HG03457 (cell line): ENCODE measurements at regions not wholly inside any gene's neighbourhood (a gene's known extent, or its start where the extent isn't known, plus 50 kb on each side); places are given as distances from the start of the nearest gene placed in this dataset.

Experiments used
- ATAC-seq: cut with Tn5 transposase; IDR thresholded peaks from one replicate; pipeline ENCODE4 v1.9.1; 2021; ENCODE audit warnings: moderate number of reproducible peaks; ENCODE audit not compliant: unreplicated experiment

GRCh38 chr1:8267307-8267706 is 50.6 kb upstream of the SLC45A1 start:
- ATAC-seq = no peak

GRCh38 chr1:8266436-8267165 is 51.3 kb upstream of the SLC45A1 start:
- ATAC-seq = no peak

GRCh38 chr1:8263791-8264190 is 54.1 kb upstream of the SLC45A1 start:
- ATAC-seq = no peak

- no peak for ATAC-seq
Measured at GRCh38 chr1:8261398-8261762, 56.5 kb upstream of the SLC45A1 start.

- ATAC-seq = no peak
Measured at GRCh38 chr1:8259498-8260290, 58.2 kb upstream of the SLC45A1 start.

GRCh38 chr1:8257621-8258020 is 60.3 kb upstream of the SLC45A1 start:
- ATAC-seq = no peak

GRCh38 chr1:8256321-8256720 is 61.6 kb upstream of the SLC45A1 start:
- no peak for ATAC-seq

- ATAC-seq = no peak
Measured at GRCh38 chr1:8255712-8256111, 62.2 kb upstream of the SLC45A1 start.

- no peak for ATAC-seq
Measured at GRCh38 chr1:8252266-8252951, 65.5 kb upstream of the SLC45A1 start.

GRCh38 chr1:8251635-8252034 is 66.3 kb upstream of the SLC45A1 start:
- no peak for ATAC-seq

- no peak for ATAC-seq
Measured at GRCh38 chr1:8249838-8250237, 68.1 kb upstream of the SLC45A1 start.

- no peak for ATAC-seq
Measured at GRCh38 chr1:8247811-8248436, 70.0 kb upstream of the SLC45A1 start.

GRCh38 chr1:8244304-8244703 is 73.6 kb upstream of the SLC45A1 start:
- ATAC-seq = no peak

- ATAC-seq = no peak
Measured at GRCh38 chr1:8242498-8242897, 75.4 kb upstream of the SLC45A1 start.

- no peak for ATAC-seq
Measured at GRCh38 chr1:8241417-8242014, 76.4 kb upstream of the SLC45A1 start.

- ATAC-seq = no peak
Measured at GRCh38 chr1:8239306-8240023, 78.4 kb upstream of the SLC45A1 start.

GRCh38 chr1:8239039-8239305 is 78.9 kb upstream of the SLC45A1 start:
- ATAC-seq = no peak

- ATAC-seq = no peak
Measured at GRCh38 chr1:8238141-8239038, 79.5 kb upstream of the SLC45A1 start.

- ATAC-seq = no peak
Measured at GRCh38 chr1:8232036-8232757, 85.7 kb upstream of the SLC45A1 start.
